Stimulated activated CD8-positive, alpha-beta memory T cell treated with anti-CD3 and anti-CD28 coated beads, Interleukin-12 subunit alpha, Interleukin-12 subunit beta, amount 100 ng/mL, for 24 hours (primary cell): ENCODE measurements at regions not wholly inside any gene's neighbourhood (a gene's known extent, or its start where the extent isn't known, plus 50 kb on each side); places are given as distances from the start of the nearest gene placed in this dataset.

Source experiments
- DNase-seq: peaks from one replicate; pipeline ENCODE4 v3.0.0-alpha.2; 2020; ENCODE audit errors: extremely low read depth

DNA sequence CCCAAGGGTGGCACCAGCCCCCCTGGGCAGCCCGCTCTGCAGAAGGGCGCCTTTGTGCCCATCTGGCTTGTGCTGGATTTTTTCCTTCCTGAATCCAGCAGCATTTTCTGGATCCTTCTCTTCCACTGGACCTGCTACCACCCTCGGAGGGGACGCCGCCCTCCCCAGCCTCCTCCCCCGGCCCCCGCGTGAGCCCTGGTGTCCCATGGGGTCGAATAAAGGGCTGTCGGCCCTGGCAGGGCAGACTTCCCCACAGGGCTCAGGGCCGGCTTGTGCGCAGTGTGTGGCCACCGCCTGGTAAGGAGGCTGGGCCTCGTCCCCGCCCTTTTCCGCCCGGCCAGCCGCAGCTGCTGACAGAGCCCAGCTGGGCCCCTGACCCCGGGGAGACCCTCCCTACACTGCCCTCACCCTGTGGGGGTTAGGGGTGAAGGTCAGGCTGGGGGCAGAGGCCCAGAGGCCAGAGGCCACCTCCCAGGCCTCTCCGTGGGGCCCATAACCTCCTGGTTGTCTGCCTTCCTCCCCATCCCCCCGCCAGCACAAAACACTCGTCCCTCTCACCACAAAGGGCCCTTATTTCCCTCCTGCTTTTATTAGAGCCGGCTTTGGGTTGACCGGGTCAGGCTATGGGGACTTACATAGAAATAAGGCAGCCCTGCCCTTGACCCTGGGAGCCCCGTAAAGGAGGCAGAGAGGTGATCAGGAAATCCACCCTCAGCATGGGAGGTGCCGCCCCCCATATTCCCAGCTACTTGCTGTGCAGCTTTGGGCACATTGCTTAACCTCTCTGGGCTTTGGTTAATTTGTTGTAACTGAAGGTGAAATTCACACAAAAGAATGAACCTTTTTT, 179.3 kb upstream of the CIBAR2 start:
- DNase-seq, result no peak

DNA sequence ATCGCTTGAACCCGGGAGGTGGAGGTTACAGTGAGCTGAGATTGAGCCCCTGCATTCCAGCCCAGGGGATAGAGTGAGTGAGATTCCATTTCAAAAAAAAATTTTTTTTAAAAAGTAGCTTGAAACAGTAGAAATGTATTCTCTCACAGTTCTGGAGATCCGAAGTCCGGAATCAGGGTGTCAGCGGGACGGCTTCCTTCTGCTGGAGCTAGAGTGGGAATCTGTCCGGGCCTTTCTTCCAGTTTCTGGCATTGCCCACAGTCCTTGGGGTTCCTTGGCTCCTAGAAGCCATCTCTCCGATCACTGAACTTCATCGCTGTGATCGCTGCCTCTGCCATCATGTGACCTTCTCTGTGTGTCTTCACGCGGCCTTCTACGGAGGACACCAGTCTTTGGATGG, 181.2 kb upstream of the CIBAR2 start:
- DNase-seq, result no peak

DNA sequence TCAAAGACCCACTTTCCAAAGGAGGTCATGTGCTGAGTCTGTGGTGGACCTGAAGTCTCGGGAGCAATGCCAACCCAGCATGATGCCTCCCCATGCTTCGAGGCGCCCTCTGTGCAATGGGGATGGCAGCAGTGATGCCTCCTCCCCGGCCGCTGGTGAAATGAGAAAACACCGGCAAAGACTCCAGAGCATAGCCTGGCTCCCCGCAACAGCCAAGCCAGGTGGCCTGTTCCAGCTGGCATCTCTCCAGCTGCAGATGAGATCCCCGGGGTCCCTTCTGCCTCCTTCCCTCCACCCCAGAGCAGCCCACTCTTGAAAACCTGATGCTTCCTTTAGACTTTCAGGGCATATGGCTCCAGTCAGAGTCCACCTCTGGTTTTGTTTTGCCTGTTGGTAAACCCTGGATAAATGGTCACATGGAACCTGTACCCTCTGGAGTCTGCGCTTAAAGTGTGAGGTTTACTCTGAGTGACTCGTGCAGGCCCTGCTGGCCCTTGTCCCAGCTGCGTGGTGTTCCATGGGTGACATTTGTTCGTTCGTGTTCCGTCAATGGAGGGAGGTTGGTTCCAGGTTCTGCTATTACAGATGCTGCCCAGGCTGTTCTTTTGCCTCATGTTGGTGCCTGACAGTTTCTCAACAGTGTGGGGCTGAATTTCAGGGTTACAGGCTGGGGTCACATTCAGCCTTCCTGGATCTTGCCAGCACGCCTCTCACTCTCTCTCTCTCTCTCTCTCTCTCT, 181.8 kb upstream of the CIBAR2 start:
- DNase-seq, result no peak

DNA sequence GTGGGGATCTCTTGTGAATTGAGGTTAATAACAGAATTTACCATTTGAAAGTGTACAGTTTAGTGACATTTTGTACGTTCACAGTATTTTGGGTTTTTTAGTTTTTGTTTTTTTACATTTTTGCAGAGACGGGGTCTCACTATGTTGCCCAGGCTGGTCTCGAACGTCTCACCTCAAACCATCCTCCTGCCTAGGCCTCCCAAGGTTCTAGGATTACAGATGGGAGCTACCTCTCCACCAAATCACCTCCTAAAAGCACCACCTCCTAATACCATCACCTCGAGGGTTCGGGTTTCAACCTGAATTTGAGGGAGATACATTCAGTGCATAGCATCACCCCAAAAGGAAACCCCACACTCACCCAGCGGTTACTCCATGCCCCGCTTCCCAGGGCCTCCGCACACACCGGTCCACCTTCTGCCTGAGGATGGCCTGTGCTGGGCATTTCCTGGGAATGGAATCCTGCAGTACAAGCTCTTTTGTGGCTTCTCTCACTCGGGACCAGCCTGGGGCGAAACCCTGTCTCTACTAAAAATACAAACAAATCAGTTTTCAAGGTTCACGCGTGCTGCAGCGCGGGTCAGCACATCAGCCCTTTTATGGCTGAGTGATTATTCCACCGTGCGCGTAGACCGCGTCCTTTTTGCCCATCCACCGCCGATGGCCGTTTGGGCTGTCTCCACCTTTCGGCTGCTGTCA, 182.7 kb upstream of the CIBAR2 start:
- DNase-seq, result no peak

DNA sequence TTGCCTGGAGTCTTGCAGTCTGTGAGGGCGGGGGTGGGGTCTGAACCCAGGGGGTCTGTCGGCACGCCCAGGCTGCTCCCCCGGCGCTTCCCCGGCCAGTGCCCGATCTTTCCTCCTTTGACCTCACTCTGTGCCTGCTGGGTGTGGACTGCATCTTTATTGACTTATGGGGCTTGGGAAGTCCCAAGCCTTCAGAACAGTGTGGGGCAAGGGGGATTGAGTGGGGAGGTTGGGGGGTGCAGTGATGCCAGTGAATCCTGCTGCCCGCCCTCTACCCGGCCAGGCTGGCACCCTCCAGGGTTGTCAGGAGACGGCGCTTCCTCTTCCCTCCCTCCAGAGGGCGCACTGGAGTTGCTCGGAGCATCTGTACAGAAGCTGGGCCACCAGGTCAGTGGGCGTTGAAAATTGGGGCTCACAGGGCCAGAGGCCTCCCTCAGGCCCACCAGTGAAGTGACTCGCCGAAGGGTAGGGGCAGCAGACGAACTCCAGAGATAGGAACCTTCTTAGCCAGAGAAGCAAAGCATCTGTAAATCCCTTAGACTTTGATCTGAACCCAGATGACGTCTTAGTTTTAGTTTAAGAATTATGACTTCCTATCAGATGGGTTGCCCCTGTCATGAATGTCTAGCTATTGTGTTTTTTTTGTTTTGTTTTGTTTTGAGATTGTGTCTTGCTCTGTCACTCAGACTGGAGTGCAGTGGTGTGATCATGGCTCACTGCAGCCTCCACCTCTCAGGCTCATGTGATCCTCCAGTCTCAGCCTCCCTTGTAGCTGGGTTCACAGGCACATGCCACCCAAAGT, 184.8 kb upstream of the CIBAR2 start:
- no peak for DNase-seq

DNA sequence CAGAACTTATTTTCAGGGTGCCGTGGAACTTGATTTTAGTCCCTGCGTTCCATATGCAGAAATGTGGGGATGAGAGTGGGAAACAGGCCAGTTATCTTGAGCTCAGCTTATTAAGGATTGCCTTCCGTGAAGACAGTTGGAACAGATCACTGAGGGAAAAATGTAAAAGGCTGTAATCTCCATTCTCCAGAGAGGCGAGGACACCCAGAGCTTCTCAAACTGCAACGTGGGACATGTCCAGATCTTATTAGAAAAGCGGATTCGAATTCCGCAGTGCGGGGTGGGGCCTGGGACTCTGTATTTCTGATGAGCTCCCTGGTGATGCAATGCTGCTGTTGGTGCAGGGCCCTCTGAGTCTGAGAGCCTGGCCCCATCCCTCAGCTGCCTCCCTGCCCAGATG, 185.6 kb upstream of the CIBAR2 start:
- no peak for DNase-seq

DNA sequence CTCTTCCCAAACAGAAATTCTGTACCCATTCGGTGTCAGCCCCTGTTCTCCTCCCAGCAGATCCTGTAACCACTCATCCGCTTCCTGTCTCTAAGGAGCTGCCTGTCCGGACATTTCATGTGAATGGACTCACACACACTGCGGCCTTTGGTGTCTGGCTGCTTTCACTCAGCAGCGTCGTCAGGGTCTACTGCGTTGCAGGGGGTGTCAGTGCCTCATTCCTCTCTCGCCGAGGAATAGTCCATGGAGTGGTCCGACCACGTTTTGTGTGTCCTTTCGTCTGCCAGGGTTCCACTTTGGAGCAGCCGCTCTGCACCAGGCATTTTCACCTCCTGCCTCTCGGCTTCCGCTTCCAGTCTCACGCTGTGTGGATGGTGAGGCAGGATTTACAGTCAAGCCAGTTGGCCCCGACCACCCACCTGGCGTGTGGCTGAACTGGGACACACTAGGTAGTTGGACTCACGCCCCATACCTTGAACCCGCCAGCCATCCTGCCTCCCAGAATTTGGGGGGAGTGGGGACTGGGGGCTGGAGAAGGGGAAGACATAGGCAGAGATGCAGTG, 188.2 kb upstream of the CIBAR2 start:
- DNase-seq, result no peak

DNA sequence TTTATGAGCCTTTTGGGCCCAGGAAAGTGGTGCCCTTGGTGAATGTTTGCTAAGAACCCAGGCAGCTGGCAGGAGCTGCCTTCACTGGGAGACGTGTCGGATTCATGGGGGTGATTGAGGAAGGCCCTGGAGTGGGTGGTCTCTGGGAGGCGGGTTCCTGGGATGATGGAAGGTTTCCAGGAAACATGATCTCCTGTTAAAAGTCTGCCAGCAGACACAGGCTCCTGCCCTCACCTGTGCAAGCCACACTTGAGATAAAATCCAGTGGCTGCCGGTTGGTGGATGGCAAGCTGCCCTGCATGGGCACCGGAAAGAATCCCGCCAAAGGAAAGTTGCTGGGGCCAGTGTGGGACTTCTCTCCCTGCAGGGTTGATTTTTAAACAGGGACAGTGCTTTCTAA, 189.0 kb upstream of the CIBAR2 start:
- DNase-seq, result no peak

DNA sequence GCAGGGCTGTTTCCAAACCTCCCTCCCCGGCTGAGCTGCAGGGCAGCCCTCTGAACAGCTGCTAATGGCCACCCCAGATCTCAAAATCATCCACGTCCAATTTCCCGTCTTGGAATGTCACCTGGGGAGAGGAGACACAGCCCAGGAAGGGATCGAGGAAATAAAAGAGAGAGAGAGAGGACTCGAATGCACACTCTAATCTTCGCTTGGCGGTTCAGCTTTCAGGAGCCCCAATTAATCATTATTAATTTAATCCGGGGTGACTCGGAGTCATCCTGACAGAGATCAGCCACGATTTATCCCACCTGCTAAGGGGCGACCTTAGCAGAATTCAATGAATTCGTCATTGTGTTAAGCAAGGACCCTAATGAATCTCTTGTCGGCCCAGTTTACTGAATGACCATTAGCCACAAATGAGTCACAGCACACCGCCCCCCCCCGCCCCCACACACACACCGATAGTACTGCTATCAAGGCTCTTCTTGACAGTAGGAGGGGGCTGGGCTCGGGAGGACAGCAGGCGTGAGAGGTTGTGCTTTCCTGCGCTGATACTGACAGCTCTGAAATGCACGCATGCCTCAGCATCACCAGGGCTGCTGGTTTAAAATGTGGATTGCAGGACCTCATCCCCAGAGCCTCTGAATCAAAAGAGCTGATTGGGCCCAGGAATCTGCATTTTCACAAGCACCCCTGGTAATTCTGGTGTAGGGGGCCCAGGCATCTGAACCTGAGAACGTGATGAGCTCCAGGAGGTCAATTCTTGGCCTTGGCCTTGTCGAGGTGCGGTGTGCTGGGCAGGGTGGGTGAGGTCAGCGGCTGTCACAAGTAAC, 190.0 kb upstream of the CIBAR2 start:
- DNase-seq, result no peak

DNA sequence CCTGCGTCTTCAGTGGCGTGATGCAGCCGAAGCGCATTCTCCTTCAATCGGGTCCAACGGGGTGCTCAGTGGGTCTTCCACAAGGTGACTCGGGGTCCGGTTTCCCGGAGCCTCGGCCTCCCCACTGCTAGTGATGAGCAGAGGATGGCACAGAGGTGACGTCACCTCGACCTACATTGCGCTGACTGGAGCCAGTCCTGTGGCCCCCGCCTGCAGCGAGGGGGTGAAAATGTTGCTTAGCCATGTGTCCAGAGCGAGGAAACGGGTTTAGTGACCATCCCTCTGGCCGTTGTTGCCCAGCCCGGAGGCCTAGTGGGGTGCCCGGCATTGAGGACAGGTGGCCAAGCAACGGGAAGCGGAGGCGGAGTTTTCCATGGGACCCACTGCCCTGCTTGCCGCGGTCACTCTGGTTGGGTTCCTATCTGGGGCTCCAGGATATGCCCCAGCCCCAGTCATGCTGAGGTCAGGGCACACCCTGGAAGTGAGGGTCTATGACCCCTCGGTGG, 190.6 kb upstream of the CIBAR2 start:
- no peak for DNase-seq

DNA sequence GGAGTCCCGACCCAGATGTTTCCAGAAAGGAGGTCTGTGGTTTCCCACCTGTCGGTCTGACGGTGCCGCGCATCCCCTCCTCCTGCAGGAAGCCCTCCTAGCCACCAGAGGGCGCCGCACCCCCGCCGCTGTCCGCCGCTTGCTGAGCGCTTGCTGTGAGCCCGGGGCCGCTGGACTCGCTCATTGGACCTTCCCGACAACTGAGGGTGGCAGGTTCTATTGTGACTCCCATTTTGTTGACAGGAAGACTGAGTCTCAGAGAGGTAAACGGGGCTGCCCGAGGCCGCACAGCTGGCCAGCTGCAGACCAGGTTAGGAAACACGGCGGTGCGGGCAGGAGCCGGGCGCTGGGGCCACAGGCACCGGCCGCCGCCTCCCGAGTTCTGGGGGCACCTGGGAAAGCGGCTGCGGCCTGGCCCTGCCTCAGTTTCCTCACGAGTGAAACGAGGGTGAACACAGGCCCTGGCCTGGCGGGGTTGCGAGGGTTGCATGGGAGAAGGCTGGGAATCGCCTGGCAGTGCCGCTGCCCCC, 191.1 kb upstream of the CIBAR2 start:
- peak; percentile 46 for DNase-seq

DNA sequence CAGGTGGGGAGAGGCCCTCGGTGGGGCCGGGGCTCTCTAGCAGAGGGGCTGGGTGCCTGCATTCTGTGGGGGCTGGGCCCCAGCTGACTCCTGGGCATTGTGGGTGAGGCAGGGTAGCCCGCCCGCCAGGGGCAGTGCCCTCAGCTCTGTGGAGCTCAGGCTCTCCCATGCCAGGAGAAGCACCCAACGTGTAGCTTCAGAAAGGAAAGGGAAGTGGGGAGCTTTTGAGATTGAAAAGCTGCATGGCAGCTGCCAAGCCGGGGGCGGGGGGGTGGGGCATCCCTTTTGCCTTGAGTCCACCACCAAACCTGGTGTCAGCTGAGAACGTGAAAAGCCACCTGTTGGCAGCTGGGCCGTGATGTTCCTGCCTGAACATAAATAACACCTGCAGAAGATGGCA, 192.1 kb upstream of the CIBAR2 start:
- no peak for DNase-seq

DNA sequence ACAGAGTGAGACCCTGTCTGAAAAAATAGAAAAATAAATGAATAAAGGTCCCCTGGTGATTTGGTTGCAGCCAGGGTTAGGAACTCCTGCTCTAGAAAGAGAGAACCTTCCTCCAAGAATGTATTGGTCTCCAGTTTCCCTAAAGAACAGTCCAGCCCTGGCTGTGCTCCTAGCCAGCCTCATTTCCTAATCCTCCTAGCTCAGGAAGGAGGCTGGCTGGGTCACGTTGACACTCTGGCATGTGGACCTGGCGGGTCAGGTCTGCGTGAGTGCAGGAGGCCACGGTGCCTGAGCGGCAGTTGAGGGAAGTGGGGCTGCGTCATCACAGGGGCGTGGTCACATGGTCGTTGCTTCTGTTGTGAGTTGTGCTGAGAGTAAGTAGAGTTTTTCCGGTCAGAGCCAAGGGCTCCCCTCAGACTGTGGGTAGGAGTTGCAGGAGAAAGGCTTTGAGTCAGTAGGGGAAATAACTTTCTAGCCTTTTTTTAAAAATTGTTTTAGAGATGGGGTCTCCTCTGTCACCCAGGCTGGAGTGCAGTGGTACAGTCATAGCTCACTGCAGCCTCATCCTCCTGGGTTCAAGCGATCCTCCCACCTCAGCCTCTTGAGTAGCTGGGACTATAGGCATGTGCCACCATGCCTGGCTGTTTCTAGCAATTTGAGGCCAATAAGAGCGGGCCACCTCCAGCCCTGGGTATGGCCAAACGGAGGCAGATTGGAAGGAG, 194.0 kb upstream of the CIBAR2 start:
- DNase-seq, result peak; percentile 53

DNA sequence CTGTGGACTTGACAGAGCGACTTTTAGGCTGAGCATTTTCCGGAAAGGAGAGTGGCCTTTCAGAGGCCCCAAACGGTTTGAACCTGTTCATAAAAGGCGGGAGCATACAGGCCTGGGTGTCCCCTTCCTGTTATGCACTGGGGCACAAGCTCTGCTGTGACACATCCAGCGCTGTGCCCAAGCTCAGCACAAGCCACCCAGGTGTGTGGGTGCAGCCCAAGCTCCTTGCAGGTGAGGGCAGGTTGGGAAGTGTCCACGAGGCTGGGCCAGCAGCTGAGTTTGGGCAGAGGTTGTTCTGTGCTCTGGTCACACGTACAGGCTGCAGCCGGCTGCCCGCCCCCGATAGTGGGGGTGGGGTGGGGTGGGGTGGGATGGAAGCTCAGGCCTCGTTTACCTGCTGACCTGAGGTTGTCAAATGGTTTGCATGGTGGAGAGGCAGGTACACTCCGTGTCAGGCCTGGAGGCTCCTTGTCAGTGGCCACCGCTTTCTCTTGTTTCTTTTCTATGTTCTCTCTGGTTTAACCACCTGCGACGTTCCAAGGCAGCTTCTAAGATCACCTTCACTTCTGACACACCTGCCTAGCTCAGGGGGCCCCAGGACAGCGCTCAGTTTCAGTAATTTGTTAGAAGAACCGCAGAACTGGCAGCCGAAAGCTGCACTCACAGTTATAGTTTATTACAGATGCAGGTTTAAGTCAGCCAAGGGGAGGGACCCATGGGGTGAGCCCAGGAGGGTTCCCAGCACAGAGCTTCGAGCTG, 194.7 kb upstream of the CIBAR2 start:
- DNase-seq, result no peak

DNA sequence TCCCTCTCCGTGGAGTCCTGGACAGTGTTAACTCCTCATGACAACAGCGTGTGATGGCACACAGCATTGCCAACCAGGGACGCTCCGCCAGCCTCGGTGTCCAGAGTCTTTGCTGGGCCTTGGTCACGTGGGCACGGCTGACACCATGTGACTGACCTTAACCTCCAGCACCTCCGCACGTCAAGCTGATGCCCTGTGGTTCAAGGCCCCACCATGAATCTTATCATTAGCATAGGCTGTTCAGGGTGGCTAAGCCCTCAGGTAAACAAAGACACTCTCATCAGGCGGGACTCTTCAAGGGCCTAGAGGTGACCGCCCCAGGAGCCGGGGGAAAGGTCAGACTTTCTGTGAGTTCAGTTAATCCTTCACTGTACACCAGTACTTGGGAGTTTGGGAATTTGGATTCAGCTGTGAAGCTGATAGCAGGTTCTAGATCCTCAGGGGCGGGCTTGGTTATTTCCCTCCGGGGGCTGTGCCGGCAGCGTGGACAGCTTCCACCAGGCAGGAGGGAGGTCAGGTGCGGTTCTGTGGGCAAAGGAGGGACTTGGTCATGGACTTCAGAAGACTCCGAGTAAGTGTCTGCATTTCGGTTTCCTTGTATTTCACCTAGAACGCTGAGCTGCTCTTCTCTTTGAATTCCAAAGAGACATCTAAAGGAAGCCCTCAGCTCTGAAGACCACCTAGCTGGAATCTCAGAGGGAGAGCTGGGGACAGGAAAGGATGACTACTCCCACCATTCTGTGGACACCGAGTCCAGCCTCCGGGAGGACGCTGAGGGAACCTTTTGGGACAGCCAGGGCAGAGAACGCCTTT, 195.5 kb upstream of the CIBAR2 start:
- DNase-seq, result no peak

DNA sequence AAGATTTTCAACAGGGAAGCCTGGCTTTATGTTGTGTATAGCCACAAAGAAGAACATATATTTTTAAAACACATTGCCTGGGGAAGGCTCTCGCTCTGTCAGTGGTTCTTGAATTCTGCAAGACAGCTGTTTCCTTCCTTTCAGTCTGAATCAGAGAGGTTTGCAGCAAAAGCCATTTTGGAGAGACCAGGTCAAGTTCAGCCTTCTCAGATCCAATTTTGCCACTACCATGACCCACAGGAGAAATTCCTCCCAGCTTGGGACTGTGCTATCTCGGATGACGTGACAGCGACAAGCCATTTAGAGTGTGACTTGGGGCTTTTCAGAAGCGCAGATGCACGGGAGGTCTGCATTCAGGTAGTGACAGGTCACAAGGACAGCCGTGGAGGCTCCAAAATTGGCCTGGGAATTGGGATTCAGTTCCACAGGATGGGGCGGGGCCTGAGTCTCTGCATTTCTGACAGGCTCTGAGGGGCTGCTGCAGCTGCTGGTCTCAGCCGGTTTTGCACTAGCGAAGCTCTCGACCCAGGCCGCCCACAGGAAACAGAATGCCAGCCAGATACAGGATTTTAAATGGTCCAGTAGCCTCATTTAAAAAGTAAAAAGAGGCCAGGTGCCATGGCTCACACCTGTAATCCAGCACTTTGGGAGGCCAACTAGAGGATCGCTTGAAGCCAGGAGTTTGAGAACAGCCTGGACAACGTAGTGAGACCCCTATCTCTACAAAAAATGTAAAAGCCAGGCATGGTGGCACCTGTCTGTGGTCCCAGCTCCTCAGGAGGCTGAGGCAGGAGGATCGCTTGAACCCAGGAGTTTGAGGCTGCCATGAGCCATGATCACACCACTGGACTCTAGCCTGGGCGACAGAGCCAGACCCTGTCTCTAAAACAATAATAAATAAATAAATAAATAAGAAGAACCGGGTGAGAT, 196.6 kb upstream of the CIBAR2 start:
- DNase-seq, result no peak
